ENCODE measurements at regions not wholly inside any gene's neighbourhood (a gene's known extent, or its start where the extent isn't known, plus 50 kb on each side); places are given as distances from the start of the nearest gene placed in this dataset.

DNA sequence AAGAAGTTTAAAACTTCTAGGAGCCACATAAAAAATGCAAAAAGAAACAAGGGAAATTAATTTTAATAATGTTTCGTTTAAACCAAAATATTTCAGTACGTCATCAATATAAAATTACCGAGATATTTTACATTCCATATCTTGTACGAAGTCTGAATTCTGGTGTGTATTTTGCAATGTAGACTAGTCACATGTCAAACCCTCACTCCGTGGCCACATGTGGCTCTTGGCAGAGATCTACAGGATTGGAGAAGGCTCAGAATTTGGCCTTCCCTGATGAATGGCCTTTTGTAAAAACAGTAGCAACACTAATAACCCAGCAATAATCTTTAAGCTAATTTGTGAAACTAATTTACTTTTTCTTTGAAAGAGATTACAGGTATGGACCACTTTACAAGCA is 217.1 kb downstream of the PRL start:
- H3K36me3 ChIP-seq (replicated peaks): no peaks in the 10 kb centered on the region
- H3K4me3 ChIP-seq (ENCODE audit: low read depth, low read length): no peak overlapping the region
- peak overlapping the region; percentile 81 for H3K27ac ChIP-seq
- in situ Hi-C loops (cut with HindIII; ENCODE audit: low pct_ligation_motif_present, low sequenced_read_pairs): no loop called here
- no peaks in the 10 kb centered on the region for H3K27me3 ChIP-seq (replicated peaks)
- peak; percentile 85 for DNase-seq
- TF ChIP-seq, protein P1, sequence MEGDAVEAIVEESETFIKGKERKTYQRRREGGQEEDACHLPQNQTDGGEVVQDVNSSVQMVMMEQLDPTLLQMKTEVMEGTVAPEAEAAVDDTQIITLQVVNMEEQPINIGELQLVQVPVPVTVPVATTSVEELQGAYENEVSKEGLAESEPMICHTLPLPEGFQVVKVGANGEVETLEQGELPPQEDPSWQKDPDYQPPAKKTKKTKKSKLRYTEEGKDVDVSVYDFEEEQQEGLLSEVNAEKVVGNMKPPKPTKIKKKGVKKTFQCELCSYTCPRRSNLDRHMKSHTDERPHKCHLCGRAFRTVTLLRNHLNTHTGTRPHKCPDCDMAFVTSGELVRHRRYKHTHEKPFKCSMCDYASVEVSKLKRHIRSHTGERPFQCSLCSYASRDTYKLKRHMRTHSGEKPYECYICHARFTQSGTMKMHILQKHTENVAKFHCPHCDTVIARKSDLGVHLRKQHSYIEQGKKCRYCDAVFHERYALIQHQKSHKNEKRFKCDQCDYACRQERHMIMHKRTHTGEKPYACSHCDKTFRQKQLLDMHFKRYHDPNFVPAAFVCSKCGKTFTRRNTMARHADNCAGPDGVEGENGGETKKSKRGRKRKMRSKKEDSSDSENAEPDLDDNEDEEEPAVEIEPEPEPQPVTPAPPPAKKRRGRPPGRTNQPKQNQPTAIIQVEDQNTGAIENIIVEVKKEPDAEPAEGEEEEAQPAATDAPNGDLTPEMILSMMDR (IDR thresholded peaks at IDR 0.05; ENCODE audit: low read depth, low read length, missing control alignments): no peak

GRCh38 chr6:22081709-22082108 is 215.1 kb downstream of the PRL start:
- no peak for DNase-seq
- H3K27ac ChIP-seq: no peak overlapping the region
- TF ChIP-seq, protein P1 (IDR thresholded peaks at IDR 0.05; ENCODE audit: low read depth, low read length, missing control alignments): no peak
- in situ Hi-C loops (cut with HindIII; ENCODE audit: low pct_ligation_motif_present, low sequenced_read_pairs): no loop called here
- H3K36me3 ChIP-seq (replicated peaks): no peaks in the 10 kb centered on the region
- H3K4me3 ChIP-seq (ENCODE audit: low read depth, low read length): no peak overlapping the region
- no peaks in the 10 kb centered on the region for H3K27me3 ChIP-seq (replicated peaks)

DNA sequence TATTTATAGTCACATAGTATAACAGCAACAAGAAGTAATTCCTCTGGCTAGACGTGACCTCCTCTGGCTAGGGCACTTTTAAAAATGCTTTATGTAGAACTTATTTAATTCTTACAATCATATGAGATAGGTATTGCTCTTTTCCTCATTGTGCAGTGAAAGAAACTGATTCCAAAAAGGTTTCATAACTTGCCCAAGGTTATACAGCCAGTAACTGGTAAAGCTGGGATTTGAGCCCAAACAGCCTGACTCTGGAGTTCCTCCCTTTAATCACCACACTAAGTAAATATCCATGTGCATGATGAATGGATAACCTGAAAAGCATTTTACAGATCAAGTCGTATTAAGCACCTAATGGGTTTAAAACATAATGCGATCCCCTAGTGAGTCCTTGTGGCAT is 214.6 kb downstream of the PRL start:
- no peak for DNase-seq
- TF ChIP-seq, protein P1 (IDR thresholded peaks at IDR 0.05; ENCODE audit: low read depth, low read length, missing control alignments): no peak
- Histone ChIP-seq H3K27me3 (replicated peaks) (no peaks in the 10 kb centered on the region), H3K27ac (no peak overlapping the region), H3K4me3 (ENCODE audit: low read depth, low read length) (no peak overlapping the region), H3K36me3 (replicated peaks) (no peaks in the 10 kb centered on the region)
- in situ Hi-C loops (cut with HindIII; ENCODE audit: low pct_ligation_motif_present, low sequenced_read_pairs): no loop called here

GRCh38 chr6:22083119-22083518 is 213.7 kb downstream of the PRL start:
- DNase-seq: no peak
- in situ Hi-C loops (cut with HindIII; ENCODE audit: low pct_ligation_motif_present, low sequenced_read_pairs): no loop called here
- H3K27me3 ChIP-seq (replicated peaks): no peaks in the 10 kb centered on the region
- H3K36me3 ChIP-seq (replicated peaks): no peaks in the 10 kb centered on the region
- TF ChIP-seq, protein P1 (IDR thresholded peaks at IDR 0.05; ENCODE audit: low read depth, low read length, missing control alignments): no peak
- H3K4me3 ChIP-seq (ENCODE audit: low read depth, low read length): no peak overlapping the region
- no peak overlapping the region for H3K27ac ChIP-seq

DNA sequence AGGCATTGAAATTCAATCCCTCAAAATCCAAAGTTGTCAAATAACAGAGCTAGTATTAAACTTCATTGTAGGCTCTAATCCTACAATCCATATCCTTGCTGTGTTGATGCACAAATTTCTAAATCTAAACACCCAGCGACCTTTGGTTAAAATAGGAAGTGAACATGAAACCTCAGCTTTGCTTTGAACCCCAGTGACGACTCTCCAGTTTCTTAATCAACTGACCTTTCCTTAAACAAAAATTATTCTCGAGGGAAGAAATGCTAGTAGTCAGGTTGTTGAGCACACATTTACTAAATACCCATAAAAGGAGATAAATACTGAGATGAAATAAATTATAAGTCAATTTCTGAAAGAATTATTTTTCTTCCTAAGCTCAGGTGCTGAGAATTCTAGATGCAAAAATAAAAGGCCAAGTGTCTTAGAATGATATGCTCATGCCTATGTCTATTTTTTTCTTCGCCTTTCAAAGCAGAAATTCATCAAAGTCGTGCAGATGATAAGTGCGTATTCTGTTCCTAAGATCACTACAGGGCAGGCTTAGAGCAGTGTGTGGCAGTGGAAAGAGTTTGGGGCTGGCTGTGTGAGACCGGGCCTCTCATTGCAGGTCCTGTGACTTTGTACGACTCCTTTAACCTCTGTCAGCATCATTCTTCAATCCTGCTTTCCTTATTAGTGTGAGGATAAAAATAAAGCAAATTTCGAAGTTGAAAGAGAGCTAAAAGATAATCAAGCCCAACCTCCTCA is 208.7 kb downstream of the PRL start:
- TF ChIP-seq, protein P1 (IDR thresholded peaks at IDR 0.05; ENCODE audit: low read depth, low read length, missing control alignments): no peak
- no peaks in the 10 kb centered on the region for H3K27me3 ChIP-seq (replicated peaks)
- in situ Hi-C loops (cut with HindIII; ENCODE audit: low pct_ligation_motif_present, low sequenced_read_pairs): no loop called here
- DNase-seq: no peak
- no peak overlapping the region for H3K27ac ChIP-seq
- H3K36me3 ChIP-seq (replicated peaks): no peaks in the 10 kb centered on the region
- H3K4me3 ChIP-seq (ENCODE audit: low read depth, low read length): no peak overlapping the region

Measured in brain microvascular endothelial cell (primary cell).